ENCODE measurements at regions not wholly inside any gene's neighbourhood (a gene's known extent, or its start where the extent isn't known, plus 50 kb on each side); places are given as distances from the start of the nearest gene placed in this dataset.

DNA sequence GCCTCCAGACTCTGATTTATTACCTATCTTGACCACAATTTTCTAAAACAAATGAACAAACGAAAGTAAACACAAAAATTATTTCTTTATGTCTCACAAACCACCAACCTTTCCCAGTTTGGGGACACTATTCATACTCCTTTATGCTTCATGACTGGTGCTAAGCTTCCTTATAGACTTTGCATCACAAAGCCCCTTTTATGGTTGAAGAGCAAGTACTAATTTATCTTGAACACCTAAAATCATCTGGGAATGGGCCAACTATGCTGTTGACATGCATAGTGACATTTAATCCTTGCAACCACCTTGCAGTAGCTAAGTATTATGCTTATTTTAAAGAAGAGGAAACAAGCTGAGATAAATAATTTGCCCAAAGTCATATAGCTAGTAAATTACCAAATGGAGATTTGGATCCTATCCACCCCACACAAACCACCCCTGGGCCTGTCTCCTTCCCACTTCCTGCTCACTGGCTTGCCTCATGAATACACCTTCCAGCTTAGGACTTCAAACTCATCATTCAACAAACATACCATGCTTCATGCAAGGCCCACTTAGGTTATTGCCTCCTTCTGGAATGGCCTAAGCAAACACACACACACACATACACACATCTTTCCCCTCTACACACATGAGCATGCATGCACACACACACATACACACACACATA lies 192.2 kb downstream of the PLPP3 start:
- ATAC-seq (no peak), DNase-seq (no peak)
- Mint-ChIP-seq H3K9me3 (no peaks in the 10 kb centered on the region), H3K4me1 (no peaks in the 10 kb centered on the region), H3K4me3 (no peak overlapping the region), H3K27ac (no peak overlapping the region), H3K27me3 (no peaks in the 10 kb centered on the region)

DNA sequence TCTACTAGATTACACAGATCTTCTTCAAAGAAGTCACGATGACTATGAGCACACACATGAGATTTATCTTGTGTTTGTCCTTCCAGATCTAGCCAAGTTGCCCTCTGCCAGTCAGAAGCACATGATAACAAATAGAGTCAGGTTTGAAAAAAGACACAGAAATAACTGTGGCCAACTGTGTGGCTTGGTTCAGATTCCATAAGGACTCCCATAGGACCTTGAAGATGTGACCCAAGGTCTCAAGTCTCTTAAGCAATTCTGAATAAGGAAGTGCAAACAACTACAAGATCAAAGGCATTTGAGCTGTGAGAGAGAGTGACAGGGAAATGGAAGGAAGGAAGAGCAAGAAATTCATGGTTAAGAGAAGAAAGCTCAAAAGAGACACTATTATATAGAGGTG lies 194.0 kb downstream of the PLPP3 start:
- no peak overlapping the region for H3K27ac Mint-ChIP-seq
- H3K27me3 Mint-ChIP-seq, result no peaks in the 10 kb centered on the region
- ATAC-seq (no peak), DNase-seq (no peak)
- no peak overlapping the region for H3K4me3 Mint-ChIP-seq
- H3K9me3 Mint-ChIP-seq, result no peaks in the 10 kb centered on the region
- H3K4me1 Mint-ChIP-seq, result no peaks in the 10 kb centered on the region

DNA sequence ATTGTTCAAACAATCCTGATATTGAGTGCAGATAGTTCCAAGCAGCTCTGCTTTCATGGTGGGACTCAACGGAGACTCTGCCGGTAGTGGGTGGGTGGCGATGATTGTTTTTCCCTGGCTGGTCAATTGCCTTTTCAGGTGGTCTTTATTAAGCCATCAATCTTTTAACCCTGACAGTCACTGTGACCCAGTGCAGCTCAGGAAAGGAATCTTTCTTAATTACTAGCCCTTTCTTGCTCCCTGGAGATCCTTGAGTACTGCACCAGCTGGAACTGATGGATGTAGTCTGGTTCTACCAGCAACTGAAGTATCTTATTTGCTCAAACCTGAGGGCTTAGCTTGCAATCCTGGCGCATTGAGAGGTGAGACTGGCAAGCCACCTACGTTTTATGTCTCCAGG lies 196.4 kb downstream of the PLPP3 start:
- Mint-ChIP-seq H3K4me3 (no peak overlapping the region), H3K4me1 (no peaks in the 10 kb centered on the region), H3K9me3 (no peaks in the 10 kb centered on the region), H3K27me3 (no peaks in the 10 kb centered on the region), H3K27ac (no peak overlapping the region)
- DNase-seq, result no peak
- ATAC-seq, result no peak

DNA sequence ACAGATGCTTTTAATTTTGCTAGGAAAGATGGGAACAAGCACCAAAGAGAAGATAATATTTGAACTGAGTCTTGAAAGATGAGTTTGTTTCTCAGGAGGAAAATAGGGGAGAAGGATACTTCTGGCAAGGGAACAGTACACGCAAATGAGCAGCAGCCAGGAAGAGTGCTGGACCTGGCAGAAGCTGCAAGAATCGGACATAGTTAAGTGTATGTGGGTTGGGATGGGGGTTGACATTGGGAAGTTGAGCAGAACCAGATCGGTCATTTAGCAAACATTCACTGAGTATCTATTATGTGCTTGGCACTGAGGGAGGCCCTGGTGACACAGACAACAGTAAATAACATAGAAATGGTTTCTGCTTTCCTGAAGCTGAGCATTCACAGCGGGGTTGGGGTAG lies 198.8 kb downstream of the PLPP3 start:
- H3K4me1 Mint-ChIP-seq, result peaks cover 6% of the 10 kb centered on the region
- H3K27ac Mint-ChIP-seq, result no peak overlapping the region
- no peak for ATAC-seq
- no peaks in the 10 kb centered on the region for H3K9me3 Mint-ChIP-seq
- peaks cover 8% of the 10 kb centered on the region for H3K27me3 Mint-ChIP-seq
- no peak overlapping the region for H3K4me3 Mint-ChIP-seq
- no peak for DNase-seq

DNA sequence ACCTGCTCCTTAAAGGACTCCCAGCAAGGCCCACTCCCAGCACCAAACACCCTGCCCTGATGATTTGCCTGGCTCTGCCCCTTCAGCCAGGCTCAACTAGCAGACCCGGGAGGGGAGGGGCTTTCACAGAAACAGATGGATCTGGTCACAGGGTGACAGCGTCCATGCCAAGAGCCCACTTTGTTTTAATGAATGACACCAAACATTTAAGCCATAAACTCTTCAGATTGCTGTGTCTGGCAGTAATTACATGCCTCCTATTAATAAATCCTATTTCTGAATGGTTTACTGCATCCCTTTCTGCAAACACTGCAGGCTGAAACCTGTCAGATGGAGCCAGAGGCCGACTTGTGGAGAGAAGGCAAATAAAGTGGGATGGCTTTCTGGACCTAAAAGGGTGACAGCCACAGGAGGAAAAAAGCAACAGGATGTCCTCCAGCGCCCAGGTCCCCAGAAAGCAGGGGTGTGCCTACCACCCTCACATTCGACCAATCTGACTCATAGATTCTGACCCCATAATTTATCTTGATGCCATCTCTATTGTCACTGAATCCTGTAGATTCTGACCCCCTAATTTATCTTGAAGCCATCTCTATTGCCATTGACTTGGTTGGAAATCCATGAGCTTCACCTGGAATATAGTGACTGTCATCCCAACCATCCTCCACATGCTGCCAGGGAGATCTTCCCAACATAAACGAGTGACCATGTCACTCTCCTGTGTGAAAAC lies 200.9 kb downstream of the PLPP3 start:
- H3K4me3 Mint-ChIP-seq, result no peak overlapping the region
- H3K9me3 Mint-ChIP-seq, result no peaks in the 10 kb centered on the region
- H3K4me1 Mint-ChIP-seq, result peaks cover 6% of the 10 kb centered on the region
- DNase-seq, result no peak
- no peak for ATAC-seq
- H3K27me3 Mint-ChIP-seq, result peaks cover 8% of the 10 kb centered on the region
- H3K27ac Mint-ChIP-seq, result no peak overlapping the region

DNA sequence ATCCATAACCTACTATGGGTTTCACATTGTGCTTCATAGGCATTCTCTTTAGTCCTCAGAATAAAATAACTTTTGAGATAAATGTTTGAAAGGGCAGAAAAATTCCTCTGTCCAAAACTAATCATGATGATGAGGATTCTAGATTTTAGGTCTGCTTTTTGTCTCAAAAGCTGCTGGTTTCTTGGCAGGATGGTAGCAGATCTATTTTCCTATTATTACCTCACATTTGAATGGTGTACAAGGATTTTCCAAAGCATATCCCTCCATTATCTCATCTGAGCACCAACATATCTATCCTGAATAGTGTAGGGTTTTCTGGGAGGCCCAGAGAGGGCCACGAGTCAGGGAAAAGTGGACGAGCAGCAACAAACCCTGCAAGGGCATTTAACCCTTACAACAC lies 201.9 kb downstream of the PLPP3 start:
- Mint-ChIP-seq H3K4me1 (peaks cover 6% of the 10 kb centered on the region), H3K27me3 (peaks cover 8% of the 10 kb centered on the region), H3K9me3 (no peaks in the 10 kb centered on the region), H3K4me3 (no peak overlapping the region), H3K27ac (no peak overlapping the region)
- ATAC-seq (no peak), DNase-seq (no peak)

DNA sequence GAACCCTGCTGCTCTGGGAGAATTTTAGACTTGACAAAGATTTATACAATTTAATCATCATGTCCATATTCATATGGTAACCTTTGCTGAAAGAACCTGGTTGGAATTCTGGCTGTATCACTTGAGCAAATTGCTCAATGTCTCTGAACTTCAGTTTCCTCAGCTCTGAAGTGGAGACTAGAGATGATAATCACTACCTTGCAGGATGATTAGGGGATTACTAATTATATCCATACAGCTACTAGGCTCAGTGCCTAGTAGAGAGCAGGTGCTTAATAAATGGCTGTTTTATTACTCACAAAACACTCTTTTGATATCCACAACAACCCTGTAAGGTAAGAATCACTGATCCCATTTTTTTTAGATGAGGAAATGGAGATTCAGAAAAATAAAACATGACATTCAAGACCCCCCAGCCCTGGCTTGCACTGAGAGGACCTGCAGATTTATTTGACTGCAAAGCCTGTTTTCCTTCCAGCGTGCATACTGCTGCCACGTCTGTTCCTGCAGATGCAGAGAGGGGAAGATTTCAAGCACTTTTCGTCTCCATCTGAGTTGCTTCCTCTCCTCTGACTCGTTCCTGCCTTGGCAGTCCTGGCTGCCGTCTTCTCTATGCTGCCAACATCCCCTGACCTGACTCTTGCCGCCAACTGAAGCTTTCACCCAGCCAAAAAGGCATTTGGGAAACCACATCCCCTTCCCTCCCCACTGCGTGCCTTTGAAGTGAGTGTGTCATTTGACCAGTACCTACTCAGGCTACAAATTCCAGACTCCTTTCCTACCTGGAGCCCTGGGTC lies 203.0 kb downstream of the PLPP3 start:
- ATAC-seq, result no peak
- peaks cover 8% of the 10 kb centered on the region for H3K27me3 Mint-ChIP-seq
- no peak overlapping the region for H3K27ac Mint-ChIP-seq
- DNase-seq, result no peak
- H3K9me3 Mint-ChIP-seq, result no peaks in the 10 kb centered on the region
- peaks cover 6% of the 10 kb centered on the region for H3K4me1 Mint-ChIP-seq
- H3K4me3 Mint-ChIP-seq, result no peak overlapping the region

DNA sequence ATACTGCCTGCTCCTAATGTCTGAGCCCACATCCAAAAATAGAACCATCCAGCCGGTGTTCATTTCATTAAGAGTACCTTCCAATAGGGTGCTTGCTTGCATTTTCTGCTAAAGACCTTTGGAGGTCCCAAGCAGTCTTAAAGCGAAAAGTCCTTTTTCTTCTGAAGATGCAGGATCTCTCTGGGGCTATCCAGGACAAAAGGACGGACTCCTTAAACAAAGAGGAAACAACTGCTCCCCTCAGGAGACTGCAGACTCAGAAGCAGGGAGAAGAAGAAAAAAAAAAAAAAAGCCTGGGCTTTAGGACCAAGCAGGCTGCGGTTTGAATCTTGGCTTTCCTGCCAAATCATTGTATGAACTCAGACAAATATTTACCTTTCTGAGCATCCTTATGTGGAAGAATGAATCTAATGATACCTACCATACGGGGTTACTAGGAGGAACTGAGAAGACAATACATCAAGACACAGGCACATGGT lies 204.0 kb downstream of the PLPP3 start:
- DNase-seq, result no peak
- Mint-ChIP-seq H3K9me3 (no peaks in the 10 kb centered on the region), H3K27ac (no peak overlapping the region), H3K4me3 (no peak overlapping the region), H3K4me1 (peaks cover 6% of the 10 kb centered on the region), H3K27me3 (peaks cover 8% of the 10 kb centered on the region)
- ATAC-seq, result no peak

DNA sequence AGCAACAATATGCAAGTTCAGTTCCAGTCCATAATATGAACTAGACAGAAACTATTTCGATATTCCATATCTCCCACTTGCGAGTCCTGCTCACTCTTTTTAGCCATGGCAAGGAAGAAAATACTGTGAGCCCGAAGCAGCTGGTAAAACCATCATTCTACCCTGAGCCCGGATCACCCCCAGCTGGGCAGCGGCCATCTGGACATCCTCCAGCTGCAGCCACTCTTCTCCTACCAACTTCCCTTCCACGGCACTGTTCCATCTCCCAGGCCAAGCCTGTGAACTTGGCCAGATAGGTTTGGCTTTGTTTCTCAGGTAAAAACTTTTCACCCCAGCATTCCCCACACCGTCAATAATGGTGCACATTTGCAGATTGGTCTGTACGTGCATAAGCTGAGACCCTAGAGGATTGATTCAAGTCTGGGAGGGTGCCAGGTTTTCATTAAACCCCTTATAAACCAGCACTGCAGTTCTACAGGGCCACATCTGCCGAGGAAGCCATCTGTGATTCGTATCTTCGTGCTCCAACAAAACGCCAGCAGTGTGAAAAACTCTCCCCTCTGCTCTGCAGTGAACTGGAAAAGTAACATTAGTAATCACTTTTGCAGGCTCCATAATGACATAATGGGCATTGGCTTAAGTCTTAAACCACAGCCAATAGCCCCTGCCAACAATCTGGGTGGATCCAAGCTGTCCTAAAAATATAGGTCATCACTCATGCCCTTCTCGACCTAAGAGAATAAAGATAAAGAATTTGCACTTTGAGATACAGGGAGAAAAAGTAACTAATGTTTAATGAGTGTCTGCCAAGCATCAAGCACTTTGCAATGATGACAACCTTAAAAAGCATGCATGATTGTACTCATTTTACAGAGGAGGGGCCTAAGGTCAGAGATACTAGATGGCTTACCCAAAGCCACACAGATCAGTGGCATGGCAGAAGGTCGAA lies 205.1 kb downstream of the PLPP3 start:
- Mint-ChIP-seq H3K9me3 (no peaks in the 10 kb centered on the region), H3K27ac (no peak overlapping the region), H3K4me3 (no peak overlapping the region), H3K4me1 (peaks cover 6% of the 10 kb centered on the region), H3K27me3 (peaks cover 8% of the 10 kb centered on the region)
- ATAC-seq (no peak), DNase-seq (no peak)

DNA sequence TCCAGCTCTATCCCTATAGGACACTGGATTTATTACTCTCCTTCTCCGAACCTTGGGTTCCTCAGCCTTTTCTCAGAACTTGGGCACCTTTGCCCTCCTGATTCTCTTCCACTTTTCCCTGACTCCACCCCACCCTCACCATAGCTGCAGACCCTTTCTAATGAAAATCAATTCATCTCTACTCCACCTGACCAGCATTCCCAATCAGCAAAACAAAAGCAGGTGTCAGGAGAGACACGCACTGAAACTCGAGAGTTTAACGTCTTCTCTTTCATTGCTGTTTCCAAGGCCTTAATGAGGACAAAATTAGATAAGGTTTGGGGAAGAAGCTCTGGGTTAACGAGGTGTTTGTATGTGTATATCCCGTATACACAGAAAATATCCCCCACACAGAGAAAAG lies 208.8 kb downstream of the PLPP3 start:
- ATAC-seq (no peak), DNase-seq (no peak)
- Mint-ChIP-seq H3K9me3 (no peaks in the 10 kb centered on the region), H3K27me3 (no peaks in the 10 kb centered on the region), H3K4me3 (no peak overlapping the region), H3K4me1 (no peaks in the 10 kb centered on the region), H3K27ac (no peak overlapping the region)

DNA sequence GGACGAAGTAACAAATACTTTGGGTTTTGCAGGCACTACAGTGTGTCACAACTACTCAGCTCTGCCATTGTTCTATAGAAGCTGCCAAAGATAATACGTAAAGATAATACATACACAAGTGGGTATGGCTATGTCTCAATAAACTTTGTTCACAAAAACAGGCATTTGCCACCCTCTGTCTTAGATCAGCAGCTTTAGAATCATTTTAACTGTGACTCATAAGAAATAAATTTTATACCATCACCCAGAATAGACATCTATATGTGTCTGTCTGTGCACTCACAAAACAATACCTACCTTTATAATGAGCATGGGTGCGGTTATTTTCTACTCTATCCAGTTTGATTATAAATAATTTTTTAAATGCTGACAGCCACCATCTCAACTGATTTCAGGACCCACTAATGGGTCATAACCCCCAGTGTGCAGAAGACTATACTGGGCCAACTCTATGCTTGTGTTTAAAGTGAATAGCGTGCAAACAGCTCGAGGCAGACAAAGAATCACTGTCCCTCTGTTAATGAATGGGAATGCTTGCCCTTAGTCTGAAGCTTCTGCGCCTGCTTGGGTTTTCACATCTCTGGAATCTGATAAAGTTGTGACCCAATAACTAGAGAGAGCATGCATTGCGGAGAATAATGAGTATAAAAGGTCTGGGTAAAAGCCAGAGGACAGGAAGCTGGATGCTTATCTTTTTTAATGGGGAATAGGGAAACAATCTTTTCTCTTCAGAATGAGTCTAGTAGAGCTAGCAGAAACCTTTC lies 216.2 kb downstream of the PLPP3 start:
- no peak for DNase-seq
- Mint-ChIP-seq H3K4me1 (no peaks in the 10 kb centered on the region), H3K4me3 (no peak overlapping the region), H3K9me3 (no peaks in the 10 kb centered on the region), H3K27me3 (no peaks in the 10 kb centered on the region), H3K27ac (no peak overlapping the region)
- ATAC-seq, result no peak

DNA sequence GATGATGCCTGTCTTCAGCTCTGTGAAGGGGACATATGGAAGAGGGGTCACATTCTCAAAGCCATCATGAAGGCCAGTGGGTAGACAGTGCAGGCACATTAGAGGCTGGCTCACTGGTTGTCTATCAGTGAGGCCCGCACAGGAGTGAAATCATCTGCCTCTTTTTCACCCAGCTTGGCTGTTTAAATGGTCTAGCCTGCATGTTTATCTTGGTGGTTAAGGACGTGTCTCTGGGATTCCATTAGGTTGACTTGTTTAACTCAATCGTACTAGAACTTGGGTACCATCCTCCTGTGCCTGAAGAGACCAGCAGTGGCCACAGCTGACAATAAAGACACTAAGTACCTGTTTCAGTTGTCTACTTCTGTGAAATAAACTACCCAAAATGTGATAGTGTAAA lies 219.3 kb downstream of the PLPP3 start:
- Mint-ChIP-seq H3K27ac (no peak overlapping the region), H3K9me3 (peaks cover 0 to 12% of the 10 kb centered on the region in 2 donors), H3K4me1 (no peaks in the 10 kb centered on the region), H3K27me3 (peaks cover 8% of the 10 kb centered on the region), H3K4me3 (no peak overlapping the region)
- no peak for DNase-seq
- ATAC-seq, result no peak

DNA sequence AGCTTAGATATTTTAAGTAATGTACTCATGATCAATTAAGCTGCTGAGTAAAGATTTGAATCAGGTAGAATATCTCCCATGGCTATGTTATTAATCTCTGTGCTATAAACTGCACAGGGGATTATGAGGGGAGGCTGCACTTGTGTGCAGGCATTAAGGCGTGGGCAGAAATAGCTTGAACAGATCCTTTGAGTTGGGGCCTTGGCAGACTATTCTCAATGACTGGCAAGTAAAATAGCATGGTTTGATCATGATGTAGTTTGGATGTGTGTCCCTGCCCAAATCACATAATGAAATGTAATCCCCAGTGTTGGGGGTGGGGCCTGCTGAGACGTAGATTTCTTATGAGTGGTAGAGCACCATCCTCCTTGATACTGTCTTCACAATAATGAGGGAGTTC lies 220.3 kb downstream of the PLPP3 start:
- no peak for DNase-seq
- H3K4me3 Mint-ChIP-seq, result no peak overlapping the region
- H3K27ac Mint-ChIP-seq, result no peak overlapping the region
- no peak for ATAC-seq
- no peaks in the 10 kb centered on the region for H3K4me1 Mint-ChIP-seq
- peaks cover 0 to 12% of the 10 kb centered on the region in 2 donors for H3K9me3 Mint-ChIP-seq
- peaks cover 8% of the 10 kb centered on the region for H3K27me3 Mint-ChIP-seq

DNA sequence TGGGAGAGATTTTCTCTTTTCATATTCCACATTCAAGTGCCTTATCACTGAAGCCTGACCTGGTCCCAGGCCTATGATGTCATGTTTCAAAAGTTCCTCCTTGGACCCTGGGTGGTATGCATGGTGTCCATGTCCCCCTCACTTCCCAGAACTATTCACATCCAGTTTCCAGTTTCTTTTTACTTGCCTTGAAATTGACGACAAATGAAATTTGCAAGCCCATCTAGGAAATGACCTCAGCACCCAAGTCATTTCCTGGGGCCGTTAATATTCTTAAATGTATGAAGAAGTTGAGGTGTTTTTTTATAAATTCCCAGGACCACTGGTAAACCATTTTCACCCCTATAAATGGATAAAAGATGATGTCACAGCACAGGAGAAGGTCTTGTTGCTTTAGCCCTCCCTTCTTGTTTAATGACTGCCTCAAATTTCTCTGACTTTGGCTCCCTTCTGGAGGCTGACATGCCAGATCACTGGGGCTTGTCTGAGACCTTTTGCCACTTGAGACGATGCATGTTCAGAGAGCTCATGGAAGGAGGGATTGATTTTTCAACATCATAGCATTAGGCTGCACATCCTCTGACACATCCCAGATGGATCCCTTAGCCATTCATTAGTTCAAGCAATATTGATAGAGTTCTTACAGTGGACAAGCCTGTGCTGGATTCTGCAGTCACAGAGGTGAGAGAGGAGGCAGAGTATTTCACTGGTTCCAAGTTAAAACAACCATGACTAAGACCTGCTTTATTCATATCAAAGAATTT lies 221.3 kb downstream of the PLPP3 start:
- Mint-ChIP-seq H3K27ac (no peak overlapping the region), H3K9me3 (peaks cover 0 to 12% of the 10 kb centered on the region in 2 donors), H3K4me3 (no peak overlapping the region), H3K4me1 (no peaks in the 10 kb centered on the region), H3K27me3 (peaks cover 8% of the 10 kb centered on the region)
- ATAC-seq (no peak), DNase-seq (no peak)
